Hepatocyte (in vitro differentiated cells): ENCODE measurements at regions not wholly inside any gene's neighbourhood (a gene's known extent, or its start where the extent isn't known, plus 50 kb on each side); places are given as distances from the start of the nearest gene placed in this dataset.
"Not testable (repeated sequence)": the region's sequence is repeated elsewhere in the genome, so short reads cannot be mapped to it uniquely, and the experiment has no call there.

Source experiments
- DNase-seq: peaks from one replicate; pipeline ENCODE4 v3.0.0-alpha.2; 2016; ENCODE audit warnings: low spot score
- H2AFZ ChIP-seq: fragments of 200-600 bp; sonication (generic); 2 replicates; pipeline ENCODE4 v1.6.0; 2016; ENCODE audit warnings: antibody characterized with exemption, mild to moderate bottlenecking
- H3K27ac ChIP-seq: fragments of 200-600 bp; sonication (generic); 2 replicates; pipeline ENCODE4 v1.5.1; 2016; ENCODE audit warnings: mild to moderate bottlenecking
- H3K27me3 ChIP-seq: fragments of 200-600 bp; sonication (generic); 2 replicates; pipeline ENCODE4 v1.6.1; 2016
- H3K36me3 ChIP-seq: fragments of 200-600 bp; sonication (generic); replicated peaks from 2 replicates; pipeline ENCODE4 v1.5.1; 2016; ENCODE audit warnings: low read depth; ENCODE audit not compliant: insufficient read depth
- H3K4me1 ChIP-seq: fragments of 200-600 bp; sonication (generic); 2 replicates; pipeline ENCODE4 v1.5.1; 2016; ENCODE audit warnings: mild to moderate bottlenecking, moderate library complexity; ENCODE audit not compliant: insufficient read depth
- H3K4me2 ChIP-seq: fragments of 200-600 bp; sonication (generic); 2 replicates; pipeline ENCODE4 v1.6.0; 2016
- H3K4me3 ChIP-seq: fragments of 200-600 bp; sonication (generic); 2 replicates; pipeline ENCODE4 v1.5.1; 2016; ENCODE audit warnings: mild to moderate bottlenecking
- H3K79me2 ChIP-seq: fragments of 200-600 bp; sonication (generic); 2 replicates; pipeline ENCODE4 v1.6.0; 2017; ENCODE audit warnings: mild to moderate bottlenecking
- H3K9me2 ChIP-seq: fragments of 200-600 bp; sonication (generic); replicated peaks from 2 replicates; pipeline ENCODE4 v1.6.0; 2017; ENCODE audit warnings: mild to moderate bottlenecking; ENCODE audit not compliant: insufficient read depth
- H3K9me3 ChIP-seq: fragments of 200-600 bp; sonication (generic); 2 replicates; pipeline ENCODE4 v1.5.1; 2016; ENCODE audit warnings: low read depth, mild to moderate bottlenecking
- H4K20me1 ChIP-seq: fragments of 200-600 bp; sonication (generic); 2 replicates; pipeline ENCODE4 v1.6.0; 2016; ENCODE audit warnings: mild to moderate bottlenecking; ENCODE audit not compliant: insufficient read depth, poor library complexity, severe bottlenecking
- CTCF ChIP-seq: fragments of 200-600 bp; sonication (generic); IDR thresholded peaks from 2 replicates; pipeline ENCODE4 v1.5.1; 2016; ENCODE audit warnings: antibody characterized with exemption, mild to moderate bottlenecking; ENCODE audit not compliant: poor library complexity
- EZH2 ChIP-seq: fragments of 200-600 bp; sonication (generic); IDR thresholded peaks from 2 replicates; pipeline ENCODE4 v1.6.1; 2016; ENCODE audit warnings: antibody characterized with exemption, mild to moderate bottlenecking, borderline replicate concordance
- EZH2phosphoT487 ChIP-seq: fragments of 200-600 bp; sonication (generic); IDR thresholded peaks from one replicate; pipeline ENCODE4 v1.6.1; 2018; ENCODE audit warnings: antibody characterized with exemption, mild to moderate bottlenecking, low read depth, moderate library complexity; ENCODE audit not compliant: unreplicated experiment, severe bottlenecking
- WGBS: methylation state at CpG from one replicate; pipeline ENCODE4 v1.1.6; 2016; ENCODE audit warnings: low lambda C conversion rate; ENCODE audit errors: missing lambda C conversion rate; 5-methylcytosine and 5-hydroxymethylcytosine counted together

GRCh38 chr4:83195269-83195668, 80.7 kb upstream of the PLAC8 start:
- no peak overlapping the region for H2AFZ ChIP-seq
- H3K4me1 ChIP-seq, result no peaks in the 10 kb centered on the region
- no peaks in the 10 kb centered on the region for H3K9me3 ChIP-seq
- H3K9me2 ChIP-seq, result no peaks in the 10 kb centered on the region
- H3K79me2 ChIP-seq, result no peaks in the 10 kb centered on the region
- no peaks in the 10 kb centered on the region for H4K20me1 ChIP-seq
- no peak overlapping the region for H3K4me2 ChIP-seq
- no peaks in the 10 kb centered on the region for H3K36me3 ChIP-seq
- no peak for DNase-seq
- no peak overlapping the region for H3K27ac ChIP-seq
- TF ChIP-seq EZH2phosphoT487, result no peak
- TF ChIP-seq CTCF, result no peak
- TF ChIP-seq EZH2, result no peak
- no peak overlapping the region for H3K4me3 ChIP-seq
- 94% methylated on average over 3 of the region's 3 CpGs for WGBS
- H3K27me3 ChIP-seq, result no peaks in the 10 kb centered on the region

GRCh38 chr4:83194588-83194987, 80.1 kb upstream of the PLAC8 start:
- not testable (repeated sequence) for H3K36me3 ChIP-seq, H3K79me2 ChIP-seq, H3K27me3 ChIP-seq, H3K4me2 ChIP-seq, H3K9me3 ChIP-seq, H3K4me3 ChIP-seq, H3K4me1 ChIP-seq, DNase-seq, H3K27ac ChIP-seq, H4K20me1 ChIP-seq, H2AFZ ChIP-seq, H3K9me2 ChIP-seq
- WGBS, result 65% methylated on average over 7 of the region's 7 CpGs

GRCh38 chr4:83192634-83193033, 78.1 kb upstream of the PLAC8 start:
- no peaks in the 10 kb centered on the region for H3K79me2 ChIP-seq
- no peaks in the 10 kb centered on the region for H3K4me1 ChIP-seq
- no peak overlapping the region for H2AFZ ChIP-seq
- H3K4me2 ChIP-seq, result no peak overlapping the region
- H3K27ac ChIP-seq, result no peak overlapping the region
- H3K4me3 ChIP-seq, result no peak overlapping the region
- DNase-seq, result no peak
- H3K9me2 ChIP-seq, result no peaks in the 10 kb centered on the region
- no peaks in the 10 kb centered on the region for H4K20me1 ChIP-seq
- H3K27me3 ChIP-seq, result no peaks in the 10 kb centered on the region
- H3K36me3 ChIP-seq, result no peaks in the 10 kb centered on the region
- TF ChIP-seq EZH2 (no peak), CTCF (no peak), EZH2phosphoT487 (no peak)
- H3K9me3 ChIP-seq, result no peaks in the 10 kb centered on the region
- WGBS, result 98% methylated on average over 6 of the region's 6 CpGs

GRCh38 chr4:83191026-83191425, 76.5 kb upstream of the PLAC8 start:
- no peak overlapping the region for H3K27ac ChIP-seq
- H3K9me3 ChIP-seq, result no peaks in the 10 kb centered on the region
- no peak overlapping the region for H3K4me3 ChIP-seq
- no peaks in the 10 kb centered on the region for H3K9me2 ChIP-seq
- H3K4me2 ChIP-seq, result no peak overlapping the region
- no peaks in the 10 kb centered on the region for H3K27me3 ChIP-seq
- no peaks in the 10 kb centered on the region for H3K79me2 ChIP-seq
- DNase-seq, result no peak
- H2AFZ ChIP-seq, result no peak overlapping the region
- no peaks in the 10 kb centered on the region for H4K20me1 ChIP-seq
- TF ChIP-seq EZH2 (no peak), CTCF (no peak), EZH2phosphoT487 (no peak)
- no peaks in the 10 kb centered on the region for H3K36me3 ChIP-seq
- no peaks in the 10 kb centered on the region for H3K4me1 ChIP-seq
- WGBS, result 56% methylated on average over 2 of the region's 2 CpGs
